CD4-positive, alpha-beta T cell treated with Interleukin-1 beta for 1 hour (primary cell): ENCODE measurements at regions not wholly inside any gene's neighbourhood (a gene's known extent, or its start where the extent isn't known, plus 50 kb on each side); places are given as distances from the start of the nearest gene placed in this dataset.

Experiments used
- DNase-seq, 2 donors: peaks; one replicate each; pipeline ENCODE4 v3.0.0-alpha.2; 2020 to 2022

GRCh38 chr3:17941766-17942165 is 199.3 kb upstream of the TBC1D5 start:
- no peak for DNase-seq

GRCh38 chr3:17941152-17941551 is 198.7 kb upstream of the TBC1D5 start:
- no peak for DNase-seq

GRCh38 chr3:17939157-17939556 is 196.7 kb upstream of the TBC1D5 start:
- no peak for DNase-seq

GRCh38 chr3:17938313-17938712 is 195.9 kb upstream of the TBC1D5 start:
- DNase-seq: no peak

- no peak for DNase-seq
Observed at GRCh38 chr3:17936736-17937480, 194.5 kb upstream of the TBC1D5 start.

GRCh38 chr3:17935222-17935621 is 192.8 kb upstream of the TBC1D5 start:
- DNase-seq: no peak

GRCh38 chr3:17932136-17932771 is 189.8 kb upstream of the TBC1D5 start:
- no peak for DNase-seq

- no peak for DNase-seq
Observed at GRCh38 chr3:17931131-17931530, 188.7 kb upstream of the TBC1D5 start.

- DNase-seq: no peak
Observed at GRCh38 chr3:17928502-17929145, 186.2 kb upstream of the TBC1D5 start.

- no peak for DNase-seq
Observed at GRCh38 chr3:17927036-17927435, 184.6 kb upstream of the TBC1D5 start.

- DNase-seq: no peak
Observed at GRCh38 chr3:17915341-17915740, 172.9 kb upstream of the TBC1D5 start.

- no peak for DNase-seq
Observed at GRCh38 chr3:17913359-17913758, 170.9 kb upstream of the TBC1D5 start.

GRCh38 chr3:17911986-17912760 is 169.7 kb upstream of the TBC1D5 start:
- no peak for DNase-seq

GRCh38 chr3:17910922-17911321 is 168.5 kb upstream of the TBC1D5 start:
- DNase-seq: no peak

GRCh38 chr3:17909714-17910113 is 167.3 kb upstream of the TBC1D5 start:
- DNase-seq: no peak

GRCh38 chr3:17908399-17909191 is 166.2 kb upstream of the TBC1D5 start:
- no peak for DNase-seq

GRCh38 chr3:17905996-17906395 is 163.6 kb upstream of the TBC1D5 start:
- no peak for DNase-seq

- DNase-seq: no peak
Observed at GRCh38 chr3:17901893-17902292, 159.5 kb upstream of the TBC1D5 start.

- DNase-seq: peak; percentile 15 to 41
Observed at GRCh38 chr3:17894434-17895060, 152.1 kb upstream of the TBC1D5 start.

GRCh38 chr3:17891139-17891856 is 148.9 kb upstream of the TBC1D5 start:
- no peak for DNase-seq

GRCh38 chr3:17885986-17886385 is 143.6 kb upstream of the TBC1D5 start:
- no peak for DNase-seq
